Gastrocnemius medialis (tissue), 4 donors: ENCODE measurements at regions not wholly inside any gene's neighbourhood (a gene's known extent, or its start where the extent isn't known, plus 50 kb on each side); places are given as distances from the start of the nearest gene placed in this dataset.

ENCODE experiments used
- CTCF ChIP-seq, 5 experiments: fragments of 450-650 bp in 3 of 5; fragments of 200-600 bp in 2 of 5; sonication (generic) in 2 of 5; IDR thresholded peaks in 4 of 5; conservative IDR thresholded peaks in 1 of 5; 1 replicate in 4 of 5; 2 replicates in 1 of 5; pipeline ENCODE4 v1.5.1; 2016 to 2019; ENCODE audit warnings: antibody characterized with exemption in 5 of 5, mild to moderate bottlenecking in 3 of 5, moderate library complexity in 3 of 5
- POLR2A ChIP-seq, 2 donors: fragments of 450-650 bp; IDR thresholded peaks; one replicate each; pipeline ENCODE4 v1.6.1; 2017; ENCODE audit warnings: antibody characterized with exemption in 2 of 2, mild to moderate bottlenecking in 2 of 2, moderate library complexity in 2 of 2

DNA sequence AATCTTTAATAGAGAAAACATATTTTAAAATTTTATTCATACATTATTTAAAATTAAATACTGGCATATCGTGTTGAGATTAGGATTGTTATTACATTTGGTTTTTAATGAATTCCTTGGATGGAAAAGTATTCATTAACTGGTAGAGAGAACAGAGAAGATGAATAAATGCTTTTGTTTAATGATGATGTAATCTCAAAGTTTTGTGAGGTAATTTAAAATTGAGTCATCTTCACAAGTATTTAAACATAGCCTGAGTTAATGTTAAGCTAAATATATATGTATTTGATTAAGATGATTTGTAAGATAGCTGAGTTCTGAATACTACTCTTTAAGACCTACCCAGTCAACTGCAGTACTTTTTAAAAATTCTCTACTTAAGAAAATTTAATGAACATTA is 713.4 kb upstream of the VRK2 start:
- no peak for TF ChIP-seq CTCF (IDR thresholded peaks at IDR 0.05 in 4 of 5, conservative IDR thresholded peaks at IDR 0.05 in 1 of 5)
- TF ChIP-seq POLR2A (IDR thresholded peaks at IDR 0.05) = no peak
